ENCODE measurements at regions not wholly inside any gene's neighbourhood (a gene's known extent, or its start where the extent isn't known, plus 50 kb on each side); places are given as distances from the start of the nearest gene placed in this dataset.

DNA sequence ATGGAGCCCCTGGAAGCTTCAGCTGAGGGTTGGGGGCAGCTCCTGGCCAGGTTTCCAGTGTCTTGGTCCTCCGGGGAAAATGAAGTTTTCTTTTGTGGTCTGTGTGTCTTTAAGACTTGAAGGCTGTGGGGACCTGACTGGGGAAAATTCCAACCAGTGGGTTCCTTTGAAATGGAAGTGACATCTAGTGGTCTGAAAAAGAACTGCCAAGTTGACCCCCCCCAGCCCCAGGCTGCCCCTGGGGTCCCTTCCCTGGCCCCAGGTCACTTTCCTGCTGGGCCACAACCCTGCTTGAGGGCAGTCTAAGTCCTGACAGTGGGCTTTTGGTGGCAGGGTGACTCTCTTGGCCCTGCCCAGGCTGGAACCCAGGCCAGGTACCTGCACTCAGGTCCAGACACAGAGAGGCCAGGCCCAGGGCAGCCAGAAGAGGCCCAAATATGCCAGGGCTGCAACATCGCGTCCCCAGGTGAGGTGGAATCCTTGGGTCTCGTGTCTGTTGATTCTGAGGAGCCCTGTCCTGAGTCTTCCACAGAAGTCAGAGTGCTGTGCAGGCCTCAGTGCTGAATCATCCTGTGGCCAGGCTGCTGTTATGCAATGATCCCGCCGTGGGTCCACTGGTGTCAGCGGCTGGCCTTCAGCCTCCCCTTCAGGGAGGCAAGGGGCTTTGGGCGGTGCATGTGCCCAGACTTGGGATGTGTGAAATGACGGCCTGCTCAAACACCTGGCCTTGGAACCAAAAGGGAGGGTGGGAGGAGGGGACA is 68.4 kb downstream of the VEGFA start:
- TF ChIP-seq ELF4 (IDR thresholded peaks at IDR 0.05) (no peak), TARDBP (IDR thresholded peaks at IDR 0.05) (no peak), FOXA1 (IDR thresholded peaks at IDR 0.05) (no peak), ZNF384 (IDR thresholded peaks at IDR 0.05) (no peak), SUZ12 (IDR thresholded peaks at IDR 0.05) (no peak), SP1 (IDR thresholded peaks at IDR 0.05) (no peak), FOXM1 (IDR thresholded peaks at IDR 0.05; ENCODE audit: borderline replicate concordance) (no peak), LEF1 (IDR thresholded peaks at IDR 0.05; ENCODE audit: borderline replicate concordance) (no peak), HDGF (IDR thresholded peaks at IDR 0.05; ENCODE audit: borderline replicate concordance) (no peak), L3MBTL2 (conservative IDR thresholded peaks at IDR 0.05) (no peak)
- TF ChIP-seq, protein P1, sequence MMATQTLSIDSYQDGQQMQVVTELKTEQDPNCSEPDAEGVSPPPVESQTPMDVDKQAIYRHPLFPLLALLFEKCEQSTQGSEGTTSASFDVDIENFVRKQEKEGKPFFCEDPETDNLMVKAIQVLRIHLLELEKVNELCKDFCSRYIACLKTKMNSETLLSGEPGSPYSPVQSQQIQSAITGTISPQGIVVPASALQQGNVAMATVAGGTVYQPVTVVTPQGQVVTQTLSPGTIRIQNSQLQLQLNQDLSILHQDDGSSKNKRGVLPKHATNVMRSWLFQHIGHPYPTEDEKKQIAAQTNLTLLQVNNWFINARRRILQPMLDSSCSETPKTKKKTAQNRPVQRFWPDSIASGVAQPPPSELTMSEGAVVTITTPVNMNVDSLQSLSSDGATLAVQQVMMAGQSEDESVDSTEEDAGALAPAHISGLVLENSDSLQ (IDR thresholded peaks at IDR 0.05), result no peak
